WTC11 (cell line): ENCODE measurements at regions not wholly inside any gene's neighbourhood (a gene's known extent, or its start where the extent isn't known, plus 50 kb on each side); places are given as distances from the start of the nearest gene placed in this dataset.

Experiments
- ATAC-seq: fragments of 200-7000 bp; cut with Tn5 transposase; 2 replicates; pipeline ENCODE4 v1.10.0; 2021; ENCODE audit warnings: mild to moderate bottlenecking, moderate library complexity
- CTCF ChIA-PET: fragments of 300-600 bp; sonication (Branson Sonifier 250); formaldehyde crosslinking; loops from one replicate; lab custom pipeline; 2021; ENCODE audit warnings: antibody characterized with exemption; lab: Charles Lee
- POLR2A ChIA-PET: fragments of 350-600 bp; sonication (Branson Sonifier 250); formaldehyde crosslinking; loops from one replicate; lab custom pipeline; 2021; ENCODE audit warnings: antibody characterized with exemption; lab: Charles Lee
- DNase-seq: peaks from one replicate; pipeline ENCODE4 v3.0.0; 2021; ENCODE audit warnings: low spot score
- H3K27ac Mint-ChIP-seq: 2 replicates; pipeline ENCODE4 v1.8.0; 2021; ENCODE audit warnings: mixed read lengths
- H3K27me3 Mint-ChIP-seq: 2 replicates; pipeline ENCODE4 v1.8.0; 2021; ENCODE audit warnings: low read depth, mild to moderate bottlenecking, moderate library complexity, mixed read lengths
- H3K36me3 Mint-ChIP-seq: 2 replicates; pipeline ENCODE4 v1.8.0; 2021; ENCODE audit warnings: mixed read lengths
- H3K4me1 Mint-ChIP-seq: 2 replicates; pipeline ENCODE4 v1.8.0; 2022; ENCODE audit warnings: mixed read lengths
- H3K4me3 Mint-ChIP-seq: 2 replicates; pipeline ENCODE4 v1.8.0; 2021; ENCODE audit warnings: mild to moderate bottlenecking, moderate library complexity, mixed read lengths
- H3K9me3 Mint-ChIP-seq: 2 replicates; pipeline ENCODE4 v1.8.0; 2021; ENCODE audit warnings: mixed read lengths
- CBFB ChIP-seq: sonication (generic); formaldehyde crosslinking; IDR thresholded peaks from 2 replicates; pipeline ENCODE4 v1.8.1; 2022; ENCODE audit warnings: mild to moderate bottlenecking, low read depth, missing genetic modification reagents
- ELF4 ChIP-seq: sonication (generic); formaldehyde crosslinking; IDR thresholded peaks from 2 replicates; pipeline ENCODE4 v1.8.1; 2022; ENCODE audit warnings: low read depth, mild to moderate bottlenecking, moderate library complexity, missing genetic modification reagents
- IRF2 ChIP-seq: sonication (generic); formaldehyde crosslinking; IDR thresholded peaks from 2 replicates; pipeline ENCODE4 v1.8.0; 2022; ENCODE audit warnings: low read depth, missing genetic modification reagents, borderline replicate concordance
- JAZF1 ChIP-seq: fragments of 250-450 bp; sonication (Bioruptor Pico); IDR thresholded peaks from 2 replicates; pipeline ENCODE4 v1.9.0; 2021; ENCODE audit warnings: moderate library complexity, mild to moderate bottlenecking, inconsistent platforms
- KAT7 ChIP-seq: sonication (generic); formaldehyde crosslinking; IDR thresholded peaks from 2 replicates; pipeline ENCODE4 v1.8.1; 2023; ENCODE audit warnings: missing genetic modification reagents, mild to moderate bottlenecking, borderline replicate concordance
- MXD4 ChIP-seq: fragments of 250-450 bp; sonication (Bioruptor Pico); IDR thresholded peaks from 2 replicates; pipeline ENCODE4 v1.8.0; 2021; ENCODE audit warnings: mild to moderate bottlenecking, moderate library complexity, borderline replicate concordance
- MYBL2 ChIP-seq: sonication (generic); formaldehyde crosslinking; IDR thresholded peaks from 2 replicates; pipeline ENCODE4 v1.8.1; 2023; ENCODE audit warnings: mild to moderate bottlenecking, moderate library complexity, missing genetic modification reagents
- NFE2L1 ChIP-seq: sonication (generic); formaldehyde crosslinking; IDR thresholded peaks from 2 replicates; pipeline ENCODE4 v1.8.1; 2023; ENCODE audit warnings: missing genetic modification reagents
- NFYB ChIP-seq: sonication (generic); formaldehyde crosslinking; conservative IDR thresholded peaks from 2 replicates; pipeline ENCODE4 v1.8.0; 2022; ENCODE audit warnings: low read depth, missing genetic modification reagents
- NR3C1 ChIP-seq: sonication (generic); formaldehyde crosslinking; conservative IDR thresholded peaks from 2 replicates; pipeline ENCODE4 v1.8.1; 2023; ENCODE audit warnings: low read depth, mild to moderate bottlenecking, missing genetic modification reagents
- OVOL2 ChIP-seq: fragments of 250-450 bp; sonication (Bioruptor Pico); IDR thresholded peaks from 2 replicates; pipeline ENCODE4 v1.9.0; 2021; ENCODE audit warnings: mild to moderate bottlenecking, borderline replicate concordance
- RELA ChIP-seq: sonication (generic); formaldehyde crosslinking; IDR thresholded peaks from 2 replicates; pipeline ENCODE4 v1.8.1; 2022; ENCODE audit warnings: missing genetic modification reagents, mild to moderate bottlenecking, borderline replicate concordance
- ZNF121 ChIP-seq: sonication (generic); formaldehyde crosslinking; IDR thresholded peaks from 2 replicates; pipeline ENCODE4 v1.8.0; 2023; ENCODE audit warnings: missing genetic modification reagents
- ZNF219 ChIP-seq: sonication (generic); formaldehyde crosslinking; IDR thresholded peaks from 2 replicates; pipeline ENCODE4 v1.8.0; 2023; ENCODE audit warnings: missing genetic modification reagents, mild to moderate bottlenecking, borderline replicate concordance
- TF ChIP-seq, protein P1 (sequence below): sonication (generic); formaldehyde crosslinking; IDR thresholded peaks from 2 replicates; pipeline ENCODE4 v1.8.1; 2023; ENCODE audit warnings: mild to moderate bottlenecking, missing genetic modification reagents
- TF ChIP-seq, protein P2 (sequence below): sonication (generic); formaldehyde crosslinking; IDR thresholded peaks from 2 replicates; pipeline ENCODE4 v1.8.1; 2022; ENCODE audit warnings: missing genetic modification reagents, borderline replicate concordance
- TF ChIP-seq, protein P3 (sequence below): sonication (generic); formaldehyde crosslinking; IDR thresholded peaks from 2 replicates; pipeline ENCODE4 v1.8.0; 2023; ENCODE audit warnings: missing genetic modification reagents
- TF ChIP-seq, protein P4 (sequence below): sonication (generic); formaldehyde crosslinking; IDR thresholded peaks from 2 replicates; pipeline ENCODE4 v1.8.0; 2022; ENCODE audit warnings: mild to moderate bottlenecking, missing genetic modification reagents
- TF ChIP-seq, protein P5 (sequence below): sonication (generic); formaldehyde crosslinking; IDR thresholded peaks from 2 replicates; pipeline ENCODE4 v1.8.0; 2022; ENCODE audit warnings: missing genetic modification reagents
- TF ChIP-seq, protein P6 (sequence below): fragments of 250-450 bp; sonication (Bioruptor Pico); conservative IDR thresholded peaks from 2 replicates; pipeline ENCODE4 v1.9.0; 2021; ENCODE audit warnings: mild to moderate bottlenecking
- TF ChIP-seq, protein P7 (sequence below): sonication (generic); formaldehyde crosslinking; IDR thresholded peaks from 2 replicates; pipeline ENCODE4 v1.8.1; 2022; ENCODE audit warnings: low read depth, mild to moderate bottlenecking, moderate library complexity, missing genetic modification reagents, borderline replicate concordance

DNA sequence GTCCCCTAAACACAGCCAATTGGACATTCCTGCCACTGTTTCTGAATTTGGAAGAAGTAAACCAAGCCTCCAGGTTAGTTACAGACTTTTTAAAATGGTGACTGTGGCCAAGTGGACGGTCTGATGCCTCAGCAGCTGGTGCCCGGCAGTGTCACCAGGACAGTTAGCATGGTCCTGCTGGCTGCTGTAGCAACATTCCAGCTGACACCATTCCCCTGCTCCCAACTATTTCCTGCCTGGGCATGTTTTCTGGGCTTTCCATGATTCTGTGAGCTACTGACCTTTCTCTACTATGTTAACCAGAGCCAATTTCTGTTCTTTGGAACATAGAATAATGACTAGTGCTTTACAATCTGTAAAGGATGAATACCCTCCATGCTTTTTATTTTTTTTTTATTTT is 95.0 kb downstream of the TLR5 start:
- ChIA-PET POLR2A (no interaction called here), CTCF (no interaction called here)
- TF ChIP-seq, protein P1, sequence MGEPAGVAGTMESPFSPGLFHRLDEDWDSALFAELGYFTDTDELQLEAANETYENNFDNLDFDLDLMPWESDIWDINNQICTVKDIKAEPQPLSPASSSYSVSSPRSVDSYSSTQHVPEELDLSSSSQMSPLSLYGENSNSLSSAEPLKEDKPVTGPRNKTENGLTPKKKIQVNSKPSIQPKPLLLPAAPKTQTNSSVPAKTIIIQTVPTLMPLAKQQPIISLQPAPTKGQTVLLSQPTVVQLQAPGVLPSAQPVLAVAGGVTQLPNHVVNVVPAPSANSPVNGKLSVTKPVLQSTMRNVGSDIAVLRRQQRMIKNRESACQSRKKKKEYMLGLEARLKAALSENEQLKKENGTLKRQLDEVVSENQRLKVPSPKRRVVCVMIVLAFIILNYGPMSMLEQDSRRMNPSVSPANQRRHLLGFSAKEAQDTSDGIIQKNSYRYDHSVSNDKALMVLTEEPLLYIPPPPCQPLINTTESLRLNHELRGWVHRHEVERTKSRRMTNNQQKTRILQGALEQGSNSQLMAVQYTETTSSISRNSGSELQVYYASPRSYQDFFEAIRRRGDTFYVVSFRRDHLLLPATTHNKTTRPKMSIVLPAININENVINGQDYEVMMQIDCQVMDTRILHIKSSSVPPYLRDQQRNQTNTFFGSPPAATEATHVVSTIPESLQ (CRISPR knock-in tag), result no peak
- TF ChIP-seq ZNF219 (no peak), RELA (no peak), CBFB (CRISPR knock-in tag) (no peak), JAZF1 (CRISPR knock-in tag) (no peak), ZNF121 (CRISPR knock-in tag) (no peak), NR3C1 (CRISPR knock-in tag) (no peak), MYBL2 (no peak), IRF2 (CRISPR knock-in tag) (no peak)
- TF ChIP-seq, protein P2, sequence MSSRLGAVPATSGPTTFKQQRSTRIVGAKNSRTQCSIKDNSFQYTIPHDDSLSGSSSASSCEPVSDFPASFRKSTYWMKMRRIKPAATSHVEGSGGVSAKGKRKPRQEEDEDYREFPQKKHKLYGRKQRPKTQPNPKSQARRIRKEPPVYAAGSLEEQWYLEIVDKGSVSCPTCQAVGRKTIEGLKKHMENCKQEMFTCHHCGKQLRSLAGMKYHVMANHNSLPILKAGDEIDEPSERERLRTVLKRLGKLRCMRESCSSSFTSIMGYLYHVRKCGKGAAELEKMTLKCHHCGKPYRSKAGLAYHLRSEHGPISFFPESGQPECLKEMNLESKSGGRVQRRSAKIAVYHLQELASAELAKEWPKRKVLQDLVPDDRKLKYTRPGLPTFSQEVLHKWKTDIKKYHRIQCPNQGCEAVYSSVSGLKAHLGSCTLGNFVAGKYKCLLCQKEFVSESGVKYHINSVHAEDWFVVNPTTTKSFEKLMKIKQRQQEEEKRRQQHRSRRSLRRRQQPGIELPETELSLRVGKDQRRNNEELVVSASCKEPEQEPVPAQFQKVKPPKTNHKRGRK (CRISPR knock-in tag), result no peak
- TF ChIP-seq, protein P3, sequence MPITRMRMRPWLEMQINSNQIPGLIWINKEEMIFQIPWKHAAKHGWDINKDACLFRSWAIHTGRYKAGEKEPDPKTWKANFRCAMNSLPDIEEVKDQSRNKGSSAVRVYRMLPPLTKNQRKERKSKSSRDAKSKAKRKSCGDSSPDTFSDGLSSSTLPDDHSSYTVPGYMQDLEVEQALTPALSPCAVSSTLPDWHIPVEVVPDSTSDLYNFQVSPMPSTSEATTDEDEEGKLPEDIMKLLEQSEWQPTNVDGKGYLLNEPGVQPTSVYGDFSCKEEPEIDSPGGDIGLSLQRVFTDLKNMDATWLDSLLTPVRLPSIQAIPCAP (CRISPR knock-in tag), result no peak
- Mint-ChIP-seq H3K27ac (no peak overlapping the region), H3K4me1 (peaks cover 2% of the 10 kb centered on the region; the same call in 1 of the 2 replicates), H3K36me3 (peaks cover 54% of the 10 kb centered on the region), H3K9me3 (peaks cover 43% of the 10 kb centered on the region), H3K27me3 (peaks cover 21% of the 10 kb centered on the region), H3K4me3 (no peak overlapping the region)
- ATAC-seq, result no peak
- no peak for DNase-seq

DNA sequence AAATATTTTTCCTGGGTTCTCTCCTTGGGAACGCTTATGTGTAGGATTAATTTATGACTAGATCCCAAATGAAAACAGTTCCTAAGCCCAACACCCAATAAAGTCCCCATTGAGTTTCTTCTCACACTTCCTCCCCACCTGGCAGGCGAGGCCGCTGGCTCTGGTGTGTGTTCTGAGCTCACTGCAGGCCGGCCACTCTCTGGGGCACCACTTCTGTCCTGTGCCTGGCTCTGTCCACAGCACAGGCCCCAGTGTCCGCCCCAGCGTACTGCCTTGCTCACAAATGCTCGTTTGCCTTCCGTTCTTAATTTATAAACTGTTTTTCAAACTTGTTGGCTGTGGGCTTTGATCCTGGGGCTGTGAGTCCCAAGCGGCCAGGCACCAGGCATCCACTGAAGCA is 90.6 kb downstream of the TLR5 start:
- no peak overlapping the region for H3K27ac Mint-ChIP-seq
- H3K36me3 Mint-ChIP-seq, result peaks cover 16% of the 10 kb centered on the region
- peaks cover 6% of the 10 kb centered on the region for H3K27me3 Mint-ChIP-seq
- H3K9me3 Mint-ChIP-seq, result peaks cover 11% of the 10 kb centered on the region
- TF ChIP-seq, protein P4, sequence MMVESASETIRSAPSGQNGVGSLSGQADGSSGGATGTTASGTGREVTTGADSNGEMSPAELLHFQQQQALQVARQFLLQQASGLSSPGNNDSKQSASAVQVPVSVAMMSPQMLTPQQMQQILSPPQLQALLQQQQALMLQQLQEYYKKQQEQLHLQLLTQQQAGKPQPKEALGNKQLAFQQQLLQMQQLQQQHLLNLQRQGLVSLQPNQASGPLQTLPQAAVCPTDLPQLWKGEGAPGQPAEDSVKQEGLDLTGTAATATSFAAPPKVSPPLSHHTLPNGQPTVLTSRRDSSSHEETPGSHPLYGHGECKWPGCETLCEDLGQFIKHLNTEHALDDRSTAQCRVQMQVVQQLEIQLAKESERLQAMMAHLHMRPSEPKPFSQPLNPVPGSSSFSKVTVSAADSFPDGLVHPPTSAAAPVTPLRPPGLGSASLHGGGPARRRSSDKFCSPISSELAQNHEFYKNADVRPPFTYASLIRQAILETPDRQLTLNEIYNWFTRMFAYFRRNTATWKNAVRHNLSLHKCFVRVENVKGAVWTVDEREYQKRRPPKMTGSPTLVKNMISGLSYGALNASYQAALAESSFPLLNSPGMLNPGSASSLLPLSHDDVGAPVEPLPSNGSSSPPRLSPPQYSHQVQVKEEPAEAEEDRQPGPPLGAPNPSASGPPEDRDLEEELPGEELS (CRISPR knock-in tag), result no peak
- no peak for TF ChIP-seq MYBL2
- TF ChIP-seq NFE2L1 (CRISPR knock-in tag), result no peak
- TF ChIP-seq, protein P5, sequence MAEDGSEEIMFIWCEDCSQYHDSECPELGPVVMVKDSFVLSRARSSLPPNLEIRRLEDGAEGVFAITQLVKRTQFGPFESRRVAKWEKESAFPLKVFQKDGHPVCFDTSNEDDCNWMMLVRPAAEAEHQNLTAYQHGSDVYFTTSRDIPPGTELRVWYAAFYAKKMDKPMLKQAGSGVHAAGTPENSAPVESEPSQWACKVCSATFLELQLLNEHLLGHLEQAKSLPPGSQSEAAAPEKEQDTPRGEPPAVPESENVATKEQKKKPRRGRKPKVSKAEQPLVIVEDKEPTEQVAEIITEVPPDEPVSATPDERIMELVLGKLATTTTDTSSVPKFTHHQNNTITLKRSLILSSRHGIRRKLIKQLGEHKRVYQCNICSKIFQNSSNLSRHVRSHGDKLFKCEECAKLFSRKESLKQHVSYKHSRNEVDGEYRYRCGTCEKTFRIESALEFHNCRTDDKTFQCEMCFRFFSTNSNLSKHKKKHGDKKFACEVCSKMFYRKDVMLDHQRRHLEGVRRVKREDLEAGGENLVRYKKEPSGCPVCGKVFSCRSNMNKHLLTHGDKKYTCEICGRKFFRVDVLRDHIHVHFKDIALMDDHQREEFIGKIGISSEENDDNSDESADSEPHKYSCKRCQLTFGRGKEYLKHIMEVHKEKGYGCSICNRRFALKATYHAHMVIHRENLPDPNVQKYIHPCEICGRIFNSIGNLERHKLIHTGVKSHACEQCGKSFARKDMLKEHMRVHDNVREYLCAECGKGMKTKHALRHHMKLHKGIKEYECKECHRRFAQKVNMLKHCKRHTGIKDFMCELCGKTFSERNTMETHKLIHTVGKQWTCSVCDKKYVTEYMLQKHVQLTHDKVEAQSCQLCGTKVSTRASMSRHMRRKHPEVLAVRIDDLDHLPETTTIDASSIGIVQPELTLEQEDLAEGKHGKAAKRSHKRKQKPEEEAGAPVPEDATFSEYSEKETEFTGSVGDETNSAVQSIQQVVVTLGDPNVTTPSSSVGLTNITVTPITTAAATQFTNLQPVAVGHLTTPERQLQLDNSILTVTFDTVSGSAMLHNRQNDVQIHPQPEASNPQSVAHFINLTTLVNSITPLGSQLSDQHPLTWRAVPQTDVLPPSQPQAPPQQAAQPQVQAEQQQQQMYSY (CRISPR knock-in tag), result no peak
- TF ChIP-seq, protein P6, sequence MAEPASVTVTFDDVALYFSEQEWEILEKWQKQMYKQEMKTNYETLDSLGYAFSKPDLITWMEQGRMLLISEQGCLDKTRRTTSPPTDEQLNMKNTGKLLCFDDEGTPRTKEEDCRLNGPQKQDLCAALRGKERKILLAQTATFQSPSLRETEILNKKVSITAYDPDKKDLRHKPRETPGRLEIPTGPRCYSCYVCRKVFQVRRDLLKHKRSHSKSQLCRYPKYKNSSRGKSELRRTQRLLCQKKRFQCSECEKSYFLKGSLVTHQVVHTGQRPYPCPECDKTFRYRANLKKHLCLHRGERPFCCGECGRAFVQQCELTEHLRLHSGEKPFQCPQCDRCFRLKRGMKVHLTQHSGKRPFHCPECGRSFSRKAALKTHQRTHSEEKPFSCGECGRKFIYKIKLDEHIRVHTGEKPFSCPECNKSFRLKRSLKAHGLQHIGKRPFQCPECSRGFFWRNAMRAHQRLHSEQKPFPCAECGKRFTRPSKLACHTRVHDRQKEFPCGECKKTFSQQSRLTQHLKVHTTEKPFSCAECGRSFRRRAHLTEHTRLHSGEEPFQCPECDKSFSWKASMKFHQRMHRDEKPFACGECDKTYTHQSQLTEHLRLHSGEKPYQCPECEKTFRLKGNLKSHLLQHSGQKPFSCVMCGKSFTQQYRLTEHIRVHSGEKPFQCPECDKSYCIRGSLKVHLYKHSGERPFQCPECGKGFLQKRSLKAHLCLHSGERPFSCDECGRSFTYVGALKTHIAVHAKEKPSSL, result no peak
- TF ChIP-seq MXD4, result no peak
- TF ChIP-seq, protein P7, sequence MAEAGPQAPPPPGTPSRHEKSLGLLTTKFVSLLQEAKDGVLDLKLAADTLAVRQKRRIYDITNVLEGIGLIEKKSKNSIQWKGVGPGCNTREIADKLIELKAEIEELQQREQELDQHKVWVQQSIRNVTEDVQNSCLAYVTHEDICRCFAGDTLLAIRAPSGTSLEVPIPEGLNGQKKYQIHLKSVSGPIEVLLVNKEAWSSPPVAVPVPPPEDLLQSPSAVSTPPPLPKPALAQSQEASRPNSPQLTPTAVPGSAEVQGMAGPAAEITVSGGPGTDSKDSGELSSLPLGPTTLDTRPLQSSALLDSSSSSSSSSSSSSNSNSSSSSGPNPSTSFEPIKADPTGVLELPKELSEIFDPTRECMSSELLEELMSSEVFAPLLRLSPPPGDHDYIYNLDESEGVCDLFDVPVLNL (CRISPR knock-in tag), result no peak
- TF ChIP-seq OVOL2 (CRISPR knock-in tag), result no peak
- no peak for TF ChIP-seq NFYB
- no peak for TF ChIP-seq ELF4 (CRISPR knock-in tag)
- no peak for TF ChIP-seq KAT7 (CRISPR knock-in tag)
- DNase-seq, result no peak
- ChIA-PET POLR2A (no interaction called here), CTCF (no interaction called here)
- H3K4me3 Mint-ChIP-seq, result no peak overlapping the region
- no peak for ATAC-seq
- H3K4me1 Mint-ChIP-seq, result peaks cover 2% of the 10 kb centered on the region; the same call in 1 of the 2 replicates
